Mucosa of descending colon (tissue), 3 donors: ENCODE measurements at regions not wholly inside any gene's neighbourhood (a gene's known extent, or its start where the extent isn't known, plus 50 kb on each side); places are given as distances from the start of the nearest gene placed in this dataset.

Experiments used
- ATAC-seq: fragments of 200-7000 bp; cut with Tn5 transposase; one replicate; pipeline ENCODE4 v1.9.1; 2020; ENCODE audit warnings: mild to moderate bottlenecking, moderate library complexity
- DNase-seq, 3 donors: peaks; one replicate each; pipeline ENCODE4 v3.0.0-alpha.2; 2020
- H3K36me3 ChIP-seq: fragments of 200-600 bp; one replicate; pipeline ENCODE4 v1.8.0; 2021; ENCODE audit warnings: low read depth, mild to moderate bottlenecking
- H3K4me1 ChIP-seq: fragments of 200-600 bp; one replicate; pipeline ENCODE4 v1.8.0; 2021; ENCODE audit warnings: low read depth, mild to moderate bottlenecking
- H3K4me3 ChIP-seq: fragments of 200-600 bp; one replicate; pipeline ENCODE4 v1.8.0; 2021; ENCODE audit warnings: mild to moderate bottlenecking
- H3K9me3 ChIP-seq: fragments of 200-600 bp; one replicate; pipeline ENCODE4 v1.8.0; 2021; ENCODE audit warnings: mild to moderate bottlenecking
- CTCF ChIP-seq: fragments of 200-600 bp; IDR thresholded peaks from one replicate; pipeline ENCODE4 v1.8.0; 2022; ENCODE audit warnings: antibody characterized with exemption, mild to moderate bottlenecking
- intact Hi-C, 2 donors: fragments of 100-400 bp; cut with DNase I in 1 of 2; cut with micrococcal nuclease in 1 of 2; formaldehyde crosslinking; loops; one replicate each; pipeline versions ENCODE4 v1.11.0 to v1.11.1; 2022; cut with DNase I, micrococcal nuclease
- donor health status: DM: no; HTN: no; CAD: no; lungs with moderate emphysema.
- donor health status: DM: no; HTN: no; CAD: no.
- donor health status: DM: no; HTN: yes; CAD: no.

GRCh38 chr9:96174371-96174770 is 127.6 kb downstream of the HSD17B3 start:
- ATAC-seq (no peak), DNase-seq (no peak)
- no peak for TF ChIP-seq CTCF
- H3K4me3 ChIP-seq = no peak overlapping the region
- H3K9me3 ChIP-seq = no peaks in the 10 kb centered on the region
- no peaks in the 10 kb centered on the region for H3K36me3 ChIP-seq
- H3K4me1 ChIP-seq = peaks cover 13% of the 10 kb centered on the region
- intact Hi-C loops = no loop called here

- no peaks in the 10 kb centered on the region for H3K9me3 ChIP-seq
- DNase-seq = no peak
- intact Hi-C loops = no loop called here
- H3K4me1 ChIP-seq = peaks cover 18% of the 10 kb centered on the region
- no peak for ATAC-seq
- no peaks in the 10 kb centered on the region for H3K36me3 ChIP-seq
- TF ChIP-seq CTCF = no peak
- H3K4me3 ChIP-seq = no peak overlapping the region
Observed at GRCh38 chr9:96173640-96174039, 128.3 kb downstream of the HSD17B3 start.

- DNase-seq (no peak), ATAC-seq (no peak)
- H3K9me3 ChIP-seq = no peaks in the 10 kb centered on the region
- H3K4me3 ChIP-seq = no peak overlapping the region
- TF ChIP-seq CTCF = no peak
- intact Hi-C loops = no loop called here
- peaks cover 18% of the 10 kb centered on the region for H3K4me1 ChIP-seq
- H3K36me3 ChIP-seq = no peaks in the 10 kb centered on the region
Observed at GRCh38 chr9:96172797-96173196, 129.2 kb downstream of the HSD17B3 start.

GRCh38 chr9:96171728-96172127 is 130.2 kb downstream of the HSD17B3 start:
- intact Hi-C loops = no loop called here

GRCh38 chr9:96169901-96170300 is 132.1 kb downstream of the HSD17B3 start:
- Histone ChIP-seq H3K36me3 (no peaks in the 10 kb centered on the region), H3K4me3 (no peak overlapping the region), H3K4me1 (peaks cover 18% of the 10 kb centered on the region), H3K9me3 (no peaks in the 10 kb centered on the region)
- ATAC-seq = peak; percentile 45
- intact Hi-C loops = no loop called here
- DNase-seq = no peak
- no peak for TF ChIP-seq CTCF

More at GRCh38 chr9:96171728-96172127, 130.2 kb downstream of the HSD17B3 start:
- no peak for TF ChIP-seq CTCF
- peak in 1 of 3 donors; percentile 40 for DNase-seq
- Histone ChIP-seq H3K9me3 (no peaks in the 10 kb centered on the region), H3K36me3 (no peaks in the 10 kb centered on the region), H3K4me1 (peaks cover 18% of the 10 kb centered on the region), H3K4me3 (no peak overlapping the region)
- peak; percentile 74 for ATAC-seq

GRCh38 chr9:96169484-96169883 is 132.5 kb downstream of the HSD17B3 start:
- intact Hi-C loops = no loop called here
- no peaks in the 10 kb centered on the region for H3K9me3 ChIP-seq
- TF ChIP-seq CTCF = no peak

More at GRCh38 chr9:96169484-96169883, 132.5 kb downstream of the HSD17B3 start:
- Histone ChIP-seq H3K36me3 (no peaks in the 10 kb centered on the region), H3K4me3 (no peak overlapping the region), H3K4me1 (peaks cover 18% of the 10 kb centered on the region)
- ATAC-seq = peak; percentile 81
- DNase-seq = peak; percentile 58 to 81 (median 74)
